ENCODE measurements at regions not wholly inside any gene's neighbourhood (a gene's known extent, or its start where the extent isn't known, plus 50 kb on each side); places are given as distances from the start of the nearest gene placed in this dataset.

DNA sequence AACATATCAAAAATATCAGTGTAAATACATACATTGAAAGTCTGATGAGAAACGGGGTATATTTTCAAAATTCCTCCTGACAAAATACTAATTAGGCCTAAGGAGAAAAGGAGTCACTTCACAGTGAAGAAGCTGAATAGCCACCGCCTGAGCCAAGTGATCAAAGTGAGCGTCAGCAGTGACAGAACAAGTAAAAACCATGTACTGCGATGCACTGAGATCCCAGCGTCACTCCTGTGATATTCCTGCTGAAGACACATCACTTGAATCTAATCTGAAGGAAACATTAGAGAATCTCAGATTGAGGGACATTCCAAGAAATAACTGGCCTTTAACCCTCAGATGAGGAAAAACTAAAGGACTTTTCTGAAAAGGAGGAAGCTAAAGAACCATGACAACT lies 285.3 kb downstream of the EN1 start:
- H3K9me2 ChIP-seq, result no peaks in the 10 kb centered on the region
- no peak overlapping the region for H3K9ac ChIP-seq
- H3K27me3 ChIP-seq (ENCODE audit: insufficient read depth), result no peaks in the 10 kb centered on the region
- no peaks in the 10 kb centered on the region for H3K36me3 ChIP-seq (replicated peaks in 1 of 2; ENCODE audit: control insufficient read depth in 1 of 2, insufficient read depth in 2 of 2, low read length in 1 of 2)
- no peak overlapping the region for H3K4me2 ChIP-seq
- 61% methylated on average over 5 of the region's 5 CpGs for WGBS (ENCODE audit: low lambda C conversion rate)
- no peaks in the 10 kb centered on the region for H3F3A ChIP-seq (replicated peaks; ENCODE audit: insufficient read depth)
- H3K9me3 ChIP-seq, result no peaks in the 10 kb centered on the region
- no peaks in the 10 kb centered on the region for H4K20me1 ChIP-seq (ENCODE audit: insufficient read depth)
- no peak overlapping the region for H3K4me3 ChIP-seq (ENCODE audit: low read depth in 2 of 2, low read length in 1 of 2)
- H3K4me1 ChIP-seq (ENCODE audit: control insufficient read depth in 1 of 2, insufficient read depth in 2 of 2, low read depth in 1 of 2, low read length in 1 of 2), result no peaks in the 10 kb centered on the region
- POLR2A ChIA-PET, result no interaction called here
- TF ChIP-seq ZBTB33 (IDR thresholded peaks at IDR 0.05; ENCODE audit: borderline replicate concordance, low read depth) (no peak), RXRA (IDR thresholded peaks at IDR 0.05; ENCODE audit: borderline replicate concordance, low read depth) (no peak), SMC3 (IDR thresholded peaks at IDR 0.05; ENCODE audit: low read depth, low read length) (no peak)
- TF ChIP-seq, protein P1, sequence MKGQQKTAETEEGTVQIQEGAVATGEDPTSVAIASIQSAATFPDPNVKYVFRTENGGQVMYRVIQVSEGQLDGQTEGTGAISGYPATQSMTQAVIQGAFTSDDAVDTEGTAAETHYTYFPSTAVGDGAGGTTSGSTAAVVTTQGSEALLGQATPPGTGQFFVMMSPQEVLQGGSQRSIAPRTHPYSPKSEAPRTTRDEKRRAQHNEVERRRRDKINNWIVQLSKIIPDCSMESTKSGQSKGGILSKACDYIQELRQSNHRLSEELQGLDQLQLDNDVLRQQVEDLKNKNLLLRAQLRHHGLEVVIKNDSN (IDR thresholded peaks at IDR 0.05; ENCODE audit: borderline replicate concordance, low read depth), result no peak
- DNase-seq, result no peak
- H3K79me2 ChIP-seq (ENCODE audit: insufficient read depth), result no peaks in the 10 kb centered on the region
- no peak overlapping the region for H2AFZ ChIP-seq (ENCODE audit: low read depth)
- CTCF ChIA-PET, result interaction anchor here (0.8 kb wide), 2 partner anchors 9 to 13 kb away, joined by 3 read pairs; no protein-coding TSS in a partner anchor
- H3K27ac ChIP-seq (ENCODE audit: low read depth in 2 of 2, low read length in 1 of 2), result no peak overlapping the region

DNA sequence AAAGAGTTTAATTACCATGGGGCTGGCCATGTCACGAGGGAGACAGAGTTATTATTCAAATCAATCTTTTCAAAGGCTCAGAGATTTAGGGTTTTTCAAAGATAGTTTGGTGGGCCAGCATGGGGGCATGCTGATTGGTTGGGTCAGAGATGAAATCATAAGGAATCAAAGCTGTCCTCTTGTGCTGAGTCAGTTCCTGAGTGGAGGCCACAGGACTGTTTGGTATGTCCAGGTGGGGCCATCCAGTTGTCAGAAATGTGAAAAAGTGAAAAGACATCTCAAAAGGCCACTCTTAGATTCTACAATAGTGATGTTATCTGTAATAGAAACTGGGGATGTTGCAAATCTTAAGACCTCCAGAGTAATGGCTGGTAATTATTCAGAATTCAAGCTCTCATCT lies 288.6 kb downstream of the EN1 start:
- H3K27me3 ChIP-seq (ENCODE audit: insufficient read depth), result no peaks in the 10 kb centered on the region
- no peaks in the 10 kb centered on the region for H3K4me1 ChIP-seq (ENCODE audit: control insufficient read depth in 1 of 2, insufficient read depth in 2 of 2, low read depth in 1 of 2, low read length in 1 of 2)
- no peaks in the 10 kb centered on the region for H3K9me2 ChIP-seq
- H3K79me2 ChIP-seq (ENCODE audit: insufficient read depth), result no peaks in the 10 kb centered on the region
- ChIA-PET POLR2A (no interaction called here), CTCF (interaction anchor here (1.1 kb wide), 1 partner anchor 13 kb away, joined by 3 read pairs; no protein-coding TSS in a partner anchor)
- H2AFZ ChIP-seq (ENCODE audit: low read depth), result no peak overlapping the region
- no peaks in the 10 kb centered on the region for H4K20me1 ChIP-seq (ENCODE audit: insufficient read depth)
- DNase-seq, result no peak
- 0% methylated on average over 1 of the region's 1 CpG for WGBS (ENCODE audit: low lambda C conversion rate)
- no peak overlapping the region for H3K27ac ChIP-seq (ENCODE audit: low read depth in 2 of 2, low read length in 1 of 2)
- H3K36me3 ChIP-seq (replicated peaks in 1 of 2; ENCODE audit: control insufficient read depth in 1 of 2, insufficient read depth in 2 of 2, low read length in 1 of 2), result no peaks in the 10 kb centered on the region
- no peak overlapping the region for H3K4me2 ChIP-seq
- H3K9ac ChIP-seq, result no peak overlapping the region
- H3K9me3 ChIP-seq, result no peaks in the 10 kb centered on the region
- H3K4me3 ChIP-seq (ENCODE audit: low read depth in 2 of 2, low read length in 1 of 2), result no peak overlapping the region
- no peaks in the 10 kb centered on the region for H3F3A ChIP-seq (replicated peaks; ENCODE audit: insufficient read depth)
- no peak for TF ChIP-seq SIN3A (IDR thresholded peaks at IDR 0.05; ENCODE audit: borderline replicate concordance, low read depth, low read length)
- no peak for TF ChIP-seq TCF12 (IDR thresholded peaks at IDR 0.05)
- TF ChIP-seq JUND (IDR thresholded peaks at IDR 0.05), result no peak
- TF ChIP-seq, protein P1 (IDR thresholded peaks at IDR 0.05; ENCODE audit: borderline replicate concordance, low read depth), result no peak
- no peak for TF ChIP-seq REST (IDR thresholded peaks at IDR 0.05; ENCODE audit: low read depth, low read length)
- TF ChIP-seq GATA2 (CRISPR knock-in tag; IDR thresholded peaks at IDR 0.05), result no peak
- TF ChIP-seq NFIC (IDR thresholded peaks at IDR 0.05; ENCODE audit: borderline replicate concordance), result no peak
- no peak for TF ChIP-seq TEAD4 (IDR thresholded peaks at IDR 0.05; ENCODE audit: borderline replicate concordance, insufficient read depth)
- TF ChIP-seq FOSL2 (IDR thresholded peaks at IDR 0.05; ENCODE audit: borderline replicate concordance, low read depth), result no peak
- no peak for TF ChIP-seq FOXJ3 (CRISPR knock-in tag; IDR thresholded peaks at IDR 0.05)
- TF ChIP-seq FOXM1 (IDR thresholded peaks at IDR 0.05; ENCODE audit: low read depth), result no peak
- no peak for TF ChIP-seq YY1 (IDR thresholded peaks at IDR 0.05; ENCODE audit: low read depth)
- TF ChIP-seq TAF1 (IDR thresholded peaks at IDR 0.05; ENCODE audit: borderline replicate concordance, low read depth, low read length), result no peak
- no peak for TF ChIP-seq MEF2A (IDR thresholded peaks at IDR 0.05; ENCODE audit: borderline replicate concordance, low read depth)
- no peak for TF ChIP-seq RFX5 (IDR thresholded peaks at IDR 0.05; ENCODE audit: low read length)
- no peak for TF ChIP-seq POLR2AphosphoS5 (IDR thresholded peaks at IDR 0.05; ENCODE audit: low read depth, low read length)
- TF ChIP-seq, protein P2, sequence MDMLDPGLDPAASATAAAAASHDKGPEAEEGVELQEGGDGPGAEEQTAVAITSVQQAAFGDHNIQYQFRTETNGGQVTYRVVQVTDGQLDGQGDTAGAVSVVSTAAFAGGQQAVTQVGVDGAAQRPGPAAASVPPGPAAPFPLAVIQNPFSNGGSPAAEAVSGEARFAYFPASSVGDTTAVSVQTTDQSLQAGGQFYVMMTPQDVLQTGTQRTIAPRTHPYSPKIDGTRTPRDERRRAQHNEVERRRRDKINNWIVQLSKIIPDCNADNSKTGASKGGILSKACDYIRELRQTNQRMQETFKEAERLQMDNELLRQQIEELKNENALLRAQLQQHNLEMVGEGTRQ (IDR thresholded peaks at IDR 0.05; ENCODE audit: borderline replicate concordance, low read depth, low read length), result no peak
